HepG2 (cell line): ENCODE measurements at regions not wholly inside any gene's neighbourhood (a gene's known extent, or its start where the extent isn't known, plus 50 kb on each side); places are given as distances from the start of the nearest gene placed in this dataset.

ENCODE experiments used
- ATAC-seq: fragments of 200-7000 bp; cut with Tn5 transposase; 3 replicates; pipeline ENCODE4 v1.9.1; 2020; ENCODE audit warnings: mild to moderate bottlenecking, moderate library complexity
- BruUV-seq: library from RNA; stranded (reverse); fragments of 400-500 nt; replicated peaks from 2 replicates; lab custom pipeline; 2021; lab: Mats Ljungman, UMichigan
- CTCF ChIA-PET: fragments of 300-600 bp; formaldehyde crosslinking; extraction: SDS; loops from one replicate; lab custom pipeline; 2021; ENCODE audit warnings: low total read pairs, inconsistent platforms, low intra/inter-chr PET ratio; lab: Yijun Ruan, JAX
- POLR2A ChIA-PET: fragments of 350-600 bp; sonication (Branson Sonifier 250); formaldehyde crosslinking; loops from one replicate; lab custom pipeline; 2020; ENCODE audit warnings: antibody characterized with exemption, inconsistent platforms; lab: Yijun Ruan, JAX
- DNase-seq: peaks from one replicate; pipeline ENCODE4 v3.0.0-alpha.2; 2015; ENCODE audit warnings: low spot score
- FAIRE-seq: peaks from 3 replicates; lab custom pipeline; 2011; peaks lifted over from hg19 to GRCh38; lab: Jason Lieb, UNC
- H2AFZ ChIP-seq: one replicate; pipeline ENCODE4 v1.6.1; 2011; ENCODE audit warnings: low read length, inconsistent platforms
- H3K27ac ChIP-seq: fragments of 300-600 bp; 3 replicates; pipeline ENCODE4 v1.8.0; 2011; ENCODE audit warnings: mixed run types, mild to moderate bottlenecking, mixed read lengths, low read length, inconsistent platforms; ENCODE audit not compliant: insufficient read depth; ENCODE audit errors: extremely low read length
- H3K27me3 ChIP-seq, 2 experiments: fragments of 200-600 bp in 1 of 2; 2 replicates in 1 of 2; 3 replicates in 1 of 2; pipeline versions ENCODE4 v1.6.0 to v1.8.0; 2011; ENCODE audit warnings: low read length in 2 of 2, mild to moderate bottlenecking in 2 of 2, moderate library complexity in 2 of 2, inconsistent platforms in 1 of 2; ENCODE audit not compliant: insufficient read depth in 2 of 2, control insufficient read depth in 1 of 2
- H3K36me3 ChIP-seq, 2 experiments: fragments of 200-600 bp in 1 of 2; replicated peaks in 1 of 2; 2 replicates in 1 of 2; 3 replicates in 1 of 2; pipeline versions ENCODE4 v1.5.1 to v1.8.0; 2011; ENCODE audit warnings: low read length in 2 of 2, inconsistent platforms in 1 of 2; ENCODE audit not compliant: insufficient read depth in 2 of 2, control insufficient read depth in 1 of 2
- H3K4me1 ChIP-seq: 2 replicates; pipeline ENCODE4 v1.5.1; 2012; ENCODE audit warnings: low read length, inconsistent platforms; ENCODE audit not compliant: insufficient read depth
- H3K4me2 ChIP-seq: 2 replicates; pipeline ENCODE4 v1.6.0; 2011; ENCODE audit warnings: low read depth, low read length, inconsistent platforms
- H3K4me3 ChIP-seq, 3 experiments: fragments of 200-600 bp in 1 of 3; sonication (generic), shearing (Covaris generic) in 1 of 3; replicated peaks in 1 of 3; 2 replicates each; pipeline ENCODE4 v1.5.1; 2011 to 2016; ENCODE audit warnings: low read length in 3 of 3, inconsistent platforms in 2 of 3, low read depth in 2 of 3, mild to moderate bottlenecking in 2 of 3, control low read depth in 1 of 3, mixed read lengths in 1 of 3; ENCODE audit not compliant: insufficient read depth in 1 of 3
- H3K79me2 ChIP-seq: one replicate; pipeline ENCODE4 v1.6.1; 2011; ENCODE audit warnings: low read length, inconsistent platforms; ENCODE audit not compliant: insufficient read depth
- H3K9ac ChIP-seq: 2 replicates; pipeline ENCODE4 v1.6.0; 2011; ENCODE audit warnings: mild to moderate bottlenecking, low read depth, low read length, inconsistent platforms; ENCODE audit not compliant: insufficient read depth
- H3K9me3 ChIP-seq: 2 replicates; pipeline ENCODE4 v1.5.1; 2012; ENCODE audit warnings: mild to moderate bottlenecking, low read length
- H4K20me1 ChIP-seq: 2 replicates; pipeline ENCODE4 v1.6.0; 2011; ENCODE audit warnings: inconsistent platforms, mild to moderate bottlenecking, low read length, moderate library complexity; ENCODE audit not compliant: insufficient read depth
- ELF1 ChIP-seq: sonication (generic); formaldehyde crosslinking; IDR thresholded peaks from 2 replicates; pipeline ENCODE4 v1.4.0; 2020; ENCODE audit warnings: missing genetic modification reagents
- KLF16 ChIP-seq, 2 experiments: sonication (generic) in 1 of 2; formaldehyde crosslinking in 1 of 2; IDR thresholded peaks; 2 replicates each; pipeline versions ENCODE4 v1.6.1 to v1.8.0; 2016 to 2023; ENCODE audit warnings: missing genetic modification reagents in 2 of 2, missing compliant biosample characterization in 1 of 2
- MXD1 ChIP-seq: sonication (generic); formaldehyde crosslinking; IDR thresholded peaks from 2 replicates; pipeline ENCODE4 v1.4.0; 2020; ENCODE audit warnings: mild to moderate bottlenecking, missing genetic modification reagents
- MYC ChIP-seq: sonication (generic); formaldehyde crosslinking; IDR thresholded peaks from 2 replicates; pipeline ENCODE4 v1.9.0; 2021; ENCODE audit warnings: missing genetic modification reagents, borderline replicate concordance
- PCBP1 ChIP-seq: fragments of 200-400 bp; formaldehyde crosslinking; IDR thresholded peaks from 2 replicates; pipeline ENCODE4 v1.6.1; 2017; ENCODE audit warnings: mild to moderate bottlenecking, low read depth, low read length, borderline replicate concordance
- PRMT3 ChIP-seq: sonication (generic); formaldehyde crosslinking; IDR thresholded peaks from 2 replicates; pipeline ENCODE4 v1.8.1; 2022; ENCODE audit warnings: low read depth, mild to moderate bottlenecking, moderate library complexity, missing genetic modification reagents, borderline replicate concordance
- RXRA ChIP-seq: sonication (generic); formaldehyde crosslinking; IDR thresholded peaks from 2 replicates; pipeline ENCODE4 v1.5.1; 2020; ENCODE audit warnings: missing genetic modification reagents
- SKI ChIP-seq: fragments of 450-650 bp; IDR thresholded peaks from one replicate; pipeline ENCODE4 v1.6.1; 2018; ENCODE audit warnings: mild to moderate bottlenecking; ENCODE audit not compliant: partially characterized antibody
- SMYD3 ChIP-seq: sonication (generic); formaldehyde crosslinking; IDR thresholded peaks from 2 replicates; pipeline ENCODE4 v1.8.1; 2023; ENCODE audit warnings: mild to moderate bottlenecking, missing genetic modification reagents
- TBX3 ChIP-seq: fragments of 450-650 bp; IDR thresholded peaks from 2 replicates; pipeline ENCODE4 v1.6.1; 2017; ENCODE audit warnings: antibody characterized with exemption, mild to moderate bottlenecking, inconsistent platforms, borderline replicate concordance
- ZBTB40 ChIP-seq, 2 experiments: fragments of 450-650 bp in 1 of 2; sonication (generic) in 1 of 2; formaldehyde crosslinking in 1 of 2; IDR thresholded peaks; 2 replicates each; pipeline versions ENCODE4 v1.6.1 to v1.8.0; 2016 to 2022; ENCODE audit warnings: antibody characterized with exemption in 1 of 2, mild to moderate bottlenecking in 1 of 2, missing genetic modification reagents in 1 of 2
- ZFX ChIP-seq: sonication (generic); formaldehyde crosslinking; IDR thresholded peaks from 2 replicates; pipeline ENCODE4 v1.4.0; 2020; ENCODE audit warnings: mild to moderate bottlenecking, low read depth, missing genetic modification reagents, moderate library complexity
- ZNF124 ChIP-seq: sonication (generic); formaldehyde crosslinking; IDR thresholded peaks from 2 replicates; pipeline ENCODE4 v1.4.0; 2020; ENCODE audit warnings: missing genetic modification reagents
- ZNF326 ChIP-seq: sonication (generic); formaldehyde crosslinking; IDR thresholded peaks from 2 replicates; pipeline ENCODE4 v1.4.0; 2020; ENCODE audit warnings: missing genetic modification reagents, borderline replicate concordance
- ZNF343 ChIP-seq: sonication (generic); formaldehyde crosslinking; IDR thresholded peaks from 2 replicates; pipeline ENCODE4 v1.4.0; 2020; ENCODE audit warnings: mild to moderate bottlenecking, missing genetic modification reagents
- WGBS: methylation state at CpG from one replicate; pipeline ENCODE4 v1.1.6; 2017; ENCODE audit warnings: low lambda C conversion rate; 5-methylcytosine and 5-hydroxymethylcytosine counted together
- in situ Hi-C: cut with HindIII; loops from 2 replicates; pipeline ENCODE4 v1.10.0; 2017; ENCODE audit warnings: low pct_unique_long_range_greater_than_20kb; ENCODE audit not compliant: extremely low pct_ligation_motif_present
- intact Hi-C: fragments of 100-400 bp; cut with micrococcal nuclease; formaldehyde crosslinking; loops from one replicate; pipeline ENCODE4 v1.10.0; 2022; ENCODE audit not compliant: unreplicated experiment

- H4K20me1 ChIP-seq: no peaks in the 10 kb centered on the region
- peak; percentile 99 for DNase-seq
- H3K36me3 ChIP-seq: no peaks in the 10 kb centered on the region
- ChIA-PET CTCF (no interaction called here), POLR2A (interaction anchor here (0.7 to 1.2 kb wide), 6 partner anchors 15 to 429 kb away, joined by 3 to 7 read pairs (median 6); no protein-coding TSS in a partner anchor)
- H3K79me2 ChIP-seq: no peaks in the 10 kb centered on the region
- no TSS peak for BruUV-seq
- peak overlapping the region; percentile 63 for H3K9ac ChIP-seq
- H3K27me3 ChIP-seq: no peaks in the 10 kb centered on the region
- in situ Hi-C loops (loop anchor here (10.0 kb wide), 1 partner anchor 151 kb away; no protein-coding TSS in a partner anchor), intact Hi-C loops (loop anchor here (1.0 to 10.0 kb wide), 4 partner anchors 167 to 429 kb away; partner anchors contain the start of gene NECTIN3)
- peak overlapping the region; percentile 90 for H3K27ac ChIP-seq
- H2AFZ ChIP-seq: no peak overlapping the region
- peak overlapping the region in 1 of 3 experiments; percentile 23; a peak in 1 of 6 replicates for H3K4me3 ChIP-seq
- peak; percentile 100 for ATAC-seq
- 2% methylated on average over 9 of the region's 9 CpGs for WGBS
- peaks cover 45% of the 10 kb centered on the region for H3K4me1 ChIP-seq
- peak overlapping the region; percentile 50 for H3K4me2 ChIP-seq
- peak; percentile 94 for FAIRE-seq
- no peaks in the 10 kb centered on the region for H3K9me3 ChIP-seq
- TF ChIP-seq RXRA (peak; percentile 75), ELF1 (no peak), ZFX (CRISPR knock-in tag) (peak; percentile 35; the same call in 1 of the 2 replicates), PRMT3 (CRISPR knock-in tag) (0 out of 2 replicates have a peak, but pooled peaks have one; percentile 41), SKI (no peak), ZNF326 (CRISPR knock-in tag) (no peak), TBX3 (peak; percentile 65), MYC (CRISPR knock-in tag) (no peak), ZNF124 (peak; percentile 21; the same call in 1 of the 2 replicates), MXD1 (no peak), SMYD3 (no peak), KLF16 (CRISPR knock-in tag; IDR thresholded peaks at IDR 0.05) (peak in 1 of 2 experiments; percentile 60; a peak in 2 of 4 replicates), PCBP1 (no peak), ZNF343 (CRISPR knock-in tag) (0 out of 2 replicates have a peak, but pooled peaks have one; percentile 57), ZBTB40 (IDR thresholded peaks at IDR 0.05) (no peak), ZBTB40 (CRISPR knock-in tag; IDR thresholded peaks at IDR 0.05) (no peak; the same call in 1 of the 2 replicates)
Observed at GRCh38 chr3:110773413-110773954, 298.1 kb upstream of the NECTIN3 start.
